ENCODE measurements at regions not wholly inside any gene's neighbourhood (a gene's known extent, or its start where the extent isn't known, plus 50 kb on each side); places are given as distances from the start of the nearest gene placed in this dataset.

- no peak for TF ChIP-seq CTCF (IDR thresholded peaks at IDR 0.05)
- no peak for TF ChIP-seq POLR2A (IDR thresholded peaks at IDR 0.05)
Measured at GRCh38 chr6:120237221-120237620, 887.7 kb upstream of the MAN1A1 start.

Measured in body of pancreas (tissue), 4 donors.